ENCODE measurements at regions not wholly inside any gene's neighbourhood (a gene's known extent, or its start where the extent isn't known, plus 50 kb on each side); places are given as distances from the start of the nearest gene placed in this dataset.

- in situ Hi-C loops (cut with HindIII; ENCODE audit: low sequenced_read_pairs) = no loop called here
Observed at GRCh38 chr17:33924104-33924503, 331.0 kb upstream of the CCL2 start.

- in situ Hi-C loops (cut with HindIII; ENCODE audit: low sequenced_read_pairs) = loop anchor here (25.0 kb wide), 1 partner anchor 138 kb away; no protein-coding TSS in a partner anchor
Observed at GRCh38 chr17:33925649-33926048, 329.4 kb upstream of the CCL2 start.

GRCh38 chr17:33927732-33928133, 327.4 kb upstream of the CCL2 start:
- in situ Hi-C loops (cut with HindIII; ENCODE audit: low sequenced_read_pairs) = loop anchor here (25.0 kb wide), 1 partner anchor 140 kb away; no protein-coding TSS in a partner anchor

GRCh38 chr17:33929181-33929724, 325.8 kb upstream of the CCL2 start:
- in situ Hi-C loops (cut with HindIII; ENCODE audit: low sequenced_read_pairs) = loop anchor here (25.0 kb wide), 1 partner anchor 142 kb away; no protein-coding TSS in a partner anchor

GRCh38 chr17:33931148-33931814, 323.8 kb upstream of the CCL2 start:
- in situ Hi-C loops (cut with HindIII; ENCODE audit: low sequenced_read_pairs) = loop anchor here (25.0 kb wide), 1 partner anchor 144 kb away; no protein-coding TSS in a partner anchor

- in situ Hi-C loops (cut with HindIII; ENCODE audit: low sequenced_read_pairs) = loop anchor here (25.0 kb wide), 1 partner anchor 146 kb away; no protein-coding TSS in a partner anchor
Observed at GRCh38 chr17:33932996-33933395, 322.1 kb upstream of the CCL2 start.

- in situ Hi-C loops (cut with HindIII; ENCODE audit: low sequenced_read_pairs) = loop anchor here (25.0 kb wide), 1 partner anchor 146 kb away; no protein-coding TSS in a partner anchor
Observed at GRCh38 chr17:33933576-33933975, 321.5 kb upstream of the CCL2 start.

- in situ Hi-C loops (cut with HindIII; ENCODE audit: low sequenced_read_pairs) = loop anchor here (25.0 kb wide), 1 partner anchor 147 kb away; no protein-coding TSS in a partner anchor
Observed at GRCh38 chr17:33934696-33935095, 320.4 kb upstream of the CCL2 start.

GRCh38 chr17:33935822-33936221, 319.3 kb upstream of the CCL2 start:
- in situ Hi-C loops (cut with HindIII; ENCODE audit: low sequenced_read_pairs) = loop anchor here (25.0 kb wide), 1 partner anchor 149 kb away; no protein-coding TSS in a partner anchor

- in situ Hi-C loops (cut with HindIII; ENCODE audit: low sequenced_read_pairs) = loop anchor here (25.0 kb wide), 1 partner anchor 149 kb away; no protein-coding TSS in a partner anchor
Observed at GRCh38 chr17:33936764-33937163, 318.3 kb upstream of the CCL2 start.

GRCh38 chr17:33939959-33940358, 315.1 kb upstream of the CCL2 start:
- in situ Hi-C loops (cut with HindIII; ENCODE audit: low sequenced_read_pairs) = loop anchor here (25.0 kb wide), 1 partner anchor 153 kb away; no protein-coding TSS in a partner anchor

GRCh38 chr17:33940769-33941370, 314.2 kb upstream of the CCL2 start:
- in situ Hi-C loops (cut with HindIII; ENCODE audit: low sequenced_read_pairs) = loop anchor here (25.0 kb wide), 1 partner anchor 154 kb away; no protein-coding TSS in a partner anchor

- in situ Hi-C loops (cut with HindIII; ENCODE audit: low sequenced_read_pairs) = loop anchor here (25.0 kb wide), 1 partner anchor 154 kb away; no protein-coding TSS in a partner anchor
Observed at GRCh38 chr17:33941744-33942143, 313.3 kb upstream of the CCL2 start.

GRCh38 chr17:33942414-33942813, 312.7 kb upstream of the CCL2 start:
- in situ Hi-C loops (cut with HindIII; ENCODE audit: low sequenced_read_pairs) = loop anchor here (25.0 kb wide), 1 partner anchor 155 kb away; no protein-coding TSS in a partner anchor

GRCh38 chr17:33944412-33944811, 310.7 kb upstream of the CCL2 start:
- in situ Hi-C loops (cut with HindIII; ENCODE audit: low sequenced_read_pairs) = loop anchor here (25.0 kb wide), 1 partner anchor 157 kb away; no protein-coding TSS in a partner anchor

- in situ Hi-C loops (cut with HindIII; ENCODE audit: low sequenced_read_pairs) = loop anchor here (25.0 kb wide), 1 partner anchor 158 kb away; no protein-coding TSS in a partner anchor
Observed at GRCh38 chr17:33944826-33945225, 310.3 kb upstream of the CCL2 start.

GRCh38 chr17:33945646-33946546, 309.2 kb upstream of the CCL2 start:
- in situ Hi-C loops (cut with HindIII; ENCODE audit: low sequenced_read_pairs) = loop anchor here (25.0 kb wide), 1 partner anchor 159 kb away; no protein-coding TSS in a partner anchor

- in situ Hi-C loops (cut with HindIII; ENCODE audit: low sequenced_read_pairs) = loop anchor here (25.0 kb wide), 1 partner anchor 160 kb away; no protein-coding TSS in a partner anchor
Observed at GRCh38 chr17:33947762-33948161, 307.3 kb upstream of the CCL2 start.

GRCh38 chr17:33948309-33948708, 306.8 kb upstream of the CCL2 start:
- in situ Hi-C loops (cut with HindIII; ENCODE audit: low sequenced_read_pairs) = loop anchor here (25.0 kb wide), 1 partner anchor 161 kb away; no protein-coding TSS in a partner anchor

- in situ Hi-C loops (cut with HindIII; ENCODE audit: low sequenced_read_pairs) = loop anchor here (25.0 kb wide), 1 partner anchor 162 kb away; no protein-coding TSS in a partner anchor
Observed at GRCh38 chr17:33949100-33949499, 306.0 kb upstream of the CCL2 start.

Data from DLD1 (cell line).